Tibial nerve (tissue), 4 donors: ENCODE measurements at regions not wholly inside any gene's neighbourhood (a gene's known extent, or its start where the extent isn't known, plus 50 kb on each side); places are given as distances from the start of the nearest gene placed in this dataset.

ENCODE experiments used
- DNase-seq, 2 donors: peaks; one replicate each; pipeline ENCODE4 v3.0.0-alpha.2; 2019; ENCODE audit warnings: low spot score in 2 of 2
- H3K27ac ChIP-seq, 4 donors: fragments of 200-600 bp; sonication (generic) in 3 of 4; one replicate each; pipeline ENCODE4 v1.5.1; 2017 to 2019; ENCODE audit warnings: mild to moderate bottlenecking in 1 of 4
- H3K27me3 ChIP-seq, 2 donors: fragments of 200-600 bp; sonication (generic) in 1 of 2; one replicate each; pipeline versions ENCODE4 v1.5.1 to v1.6.0; 2017 to 2019
- H3K36me3 ChIP-seq, 3 donors: fragments of 200-600 bp; sonication (generic); one replicate each; pipeline ENCODE4 v1.5.1; 2018 to 2019
- H3K4me1 ChIP-seq, 4 donors: fragments of 200-600 bp; sonication (generic) in 3 of 4; one replicate each; pipeline ENCODE4 v1.5.1; 2017 to 2019
- H3K4me3 ChIP-seq, 4 donors: fragments of 200-600 bp; sonication (generic) in 3 of 4; one replicate each; pipeline ENCODE4 v1.5.1; 2017 to 2019; ENCODE audit warnings: mild to moderate bottlenecking in 1 of 4, moderate library complexity in 1 of 4
- H3K9me3 ChIP-seq, 4 donors: fragments of 200-600 bp; sonication (generic) in 3 of 4; one replicate each; pipeline ENCODE4 v1.5.1; 2017 to 2019
- EP300 ChIP-seq, 2 donors: sonication (generic); formaldehyde crosslinking; IDR thresholded peaks; one replicate each; pipeline ENCODE4 v1.6.1; 2017; ENCODE audit warnings: antibody characterized with exemption in 2 of 2, mild to moderate bottlenecking in 1 of 2
- POLR2A ChIP-seq, 2 donors: fragments of 450-650 bp; IDR thresholded peaks; one replicate each; pipeline ENCODE4 v1.6.1; 2017; ENCODE audit warnings: antibody characterized with exemption in 2 of 2, mild to moderate bottlenecking in 2 of 2, moderate library complexity in 2 of 2
- WGBS, 2 donors: methylation state at CpG; one replicate each; pipeline ENCODE4 v1.1.5; 2018; 5-methylcytosine and 5-hydroxymethylcytosine counted together
- TF ChIP-seq, protein P1 (sequence below), 5 experiments: fragments of 200-600 bp in 3 of 5; fragments of 450-650 bp in 2 of 5; sonication (generic) in 3 of 5; IDR thresholded peaks; one replicate each; pipeline ENCODE4 v1.5.1; 2016 to 2019; ENCODE audit warnings: antibody characterized with exemption in 5 of 5, mild to moderate bottlenecking in 3 of 5, moderate library complexity in 2 of 5

GRCh38 chr2:64379186-64379585 lies 74.8 kb upstream of the LGALSL start:
- DNase-seq: no peak
- H3K9me3 ChIP-seq: no peaks in the 10 kb centered on the region
- no peak overlapping the region for H3K27ac ChIP-seq
- H3K4me1 ChIP-seq: no peaks in the 10 kb centered on the region
- H3K4me3 ChIP-seq: no peak overlapping the region
- H3K36me3 ChIP-seq: no peaks in the 10 kb centered on the region
- 80 to 86% methylated on average over 7 of the region's 7 CpGs for WGBS, 2 donors
- peaks cover 0 to 3% of the 10 kb centered on the region in 2 donors for H3K27me3 ChIP-seq
- TF ChIP-seq POLR2A (IDR thresholded peaks at IDR 0.05) (no peak), EP300 (IDR thresholded peaks at IDR 0.05) (no peak)
- TF ChIP-seq, protein P1, sequence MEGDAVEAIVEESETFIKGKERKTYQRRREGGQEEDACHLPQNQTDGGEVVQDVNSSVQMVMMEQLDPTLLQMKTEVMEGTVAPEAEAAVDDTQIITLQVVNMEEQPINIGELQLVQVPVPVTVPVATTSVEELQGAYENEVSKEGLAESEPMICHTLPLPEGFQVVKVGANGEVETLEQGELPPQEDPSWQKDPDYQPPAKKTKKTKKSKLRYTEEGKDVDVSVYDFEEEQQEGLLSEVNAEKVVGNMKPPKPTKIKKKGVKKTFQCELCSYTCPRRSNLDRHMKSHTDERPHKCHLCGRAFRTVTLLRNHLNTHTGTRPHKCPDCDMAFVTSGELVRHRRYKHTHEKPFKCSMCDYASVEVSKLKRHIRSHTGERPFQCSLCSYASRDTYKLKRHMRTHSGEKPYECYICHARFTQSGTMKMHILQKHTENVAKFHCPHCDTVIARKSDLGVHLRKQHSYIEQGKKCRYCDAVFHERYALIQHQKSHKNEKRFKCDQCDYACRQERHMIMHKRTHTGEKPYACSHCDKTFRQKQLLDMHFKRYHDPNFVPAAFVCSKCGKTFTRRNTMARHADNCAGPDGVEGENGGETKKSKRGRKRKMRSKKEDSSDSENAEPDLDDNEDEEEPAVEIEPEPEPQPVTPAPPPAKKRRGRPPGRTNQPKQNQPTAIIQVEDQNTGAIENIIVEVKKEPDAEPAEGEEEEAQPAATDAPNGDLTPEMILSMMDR (IDR thresholded peaks at IDR 0.05): no peak

GRCh38 chr2:64380853-64381527 lies 73.0 kb upstream of the LGALSL start:
- H3K36me3 ChIP-seq: no peaks in the 10 kb centered on the region
- TF ChIP-seq POLR2A (IDR thresholded peaks at IDR 0.05) (no peak), EP300 (IDR thresholded peaks at IDR 0.05) (no peak)
- TF ChIP-seq, protein P1 (IDR thresholded peaks at IDR 0.05): no peak
- H3K4me1 ChIP-seq: no peaks in the 10 kb centered on the region
- 73 to 74% methylated on average over 4 of the region's 4 CpGs for WGBS, 2 donors
- peaks cover 0 to 3% of the 10 kb centered on the region in 2 donors for H3K27me3 ChIP-seq
- no peak overlapping the region for H3K27ac ChIP-seq
- no peak for DNase-seq
- no peaks in the 10 kb centered on the region for H3K9me3 ChIP-seq
- no peak overlapping the region for H3K4me3 ChIP-seq

GRCh38 chr2:64383016-64383591 lies 70.9 kb upstream of the LGALSL start:
- Histone ChIP-seq H3K4me3 (no peak overlapping the region), H3K4me1 (no peaks in the 10 kb centered on the region), H3K36me3 (no peaks in the 10 kb centered on the region), H3K9me3 (no peaks in the 10 kb centered on the region), H3K27ac (no peak overlapping the region), H3K27me3 (peaks cover 0 to 3% of the 10 kb centered on the region in 2 donors)
- no peak for DNase-seq
- no peak for TF ChIP-seq POLR2A (IDR thresholded peaks at IDR 0.05)
- no peak for TF ChIP-seq EP300 (IDR thresholded peaks at IDR 0.05)
- TF ChIP-seq, protein P1 (IDR thresholded peaks at IDR 0.05): no peak
- WGBS, 2 donors: 90 to 93% methylated on average over 4 to 5 of the region's 5 CpGs

GRCh38 chr2:64383881-64384280 lies 70.1 kb upstream of the LGALSL start:
- Histone ChIP-seq H3K4me3 (no peak overlapping the region), H3K9me3 (no peaks in the 10 kb centered on the region), H3K4me1 (no peaks in the 10 kb centered on the region), H3K27me3 (peaks cover 0 to 3% of the 10 kb centered on the region in 2 donors), H3K36me3 (no peaks in the 10 kb centered on the region), H3K27ac (no peak overlapping the region)
- no peak for TF ChIP-seq POLR2A (IDR thresholded peaks at IDR 0.05)
- TF ChIP-seq EP300 (IDR thresholded peaks at IDR 0.05): no peak
- TF ChIP-seq, protein P1 (IDR thresholded peaks at IDR 0.05): no peak
- no peak for DNase-seq
- WGBS, 2 donors: 86 to 90% methylated on average over 3 of the region's 3 CpGs

GRCh38 chr2:64386676-64387075 lies 67.3 kb upstream of the LGALSL start:
- H3K9me3 ChIP-seq: peaks cover 0 to 10% (median 0%) of the 10 kb centered on the region in 4 donors
- DNase-seq: no peak
- no peaks in the 10 kb centered on the region for H3K27me3 ChIP-seq
- no peak overlapping the region for H3K27ac ChIP-seq
- WGBS, 2 donors: 85% methylated on average over 4 of the region's 4 CpGs
- no peaks in the 10 kb centered on the region for H3K4me1 ChIP-seq
- H3K4me3 ChIP-seq: no peak overlapping the region
- no peaks in the 10 kb centered on the region for H3K36me3 ChIP-seq
- TF ChIP-seq, protein P1 (IDR thresholded peaks at IDR 0.05): no peak
- TF ChIP-seq EP300 (IDR thresholded peaks at IDR 0.05) (no peak), POLR2A (IDR thresholded peaks at IDR 0.05) (no peak)
